ENCODE measurements at regions not wholly inside any gene's neighbourhood (a gene's known extent, or its start where the extent isn't known, plus 50 kb on each side); places are given as distances from the start of the nearest gene placed in this dataset.

GRCh38 chr3:124358156-124358555 lies 366.2 kb upstream of the ROPN1 start:
- no peak for TF ChIP-seq CTCF (IDR thresholded peaks at IDR 0.05)
- no peak for TF ChIP-seq POLR2A (IDR thresholded peaks at IDR 0.05)

All from Peyer's patch (tissue), 4 donors.